Mucosa of descending colon (tissue), 3 donors: ENCODE measurements at regions not wholly inside any gene's neighbourhood (a gene's known extent, or its start where the extent isn't known, plus 50 kb on each side); places are given as distances from the start of the nearest gene placed in this dataset.
A peak's percentile ranks its signal among the peaks of the same experiment; 100 is the strongest.

Experiments used
- ATAC-seq: fragments of 200-7000 bp; cut with Tn5 transposase; one replicate; pipeline ENCODE4 v1.9.1; 2020; ENCODE audit warnings: mild to moderate bottlenecking, moderate library complexity
- DNase-seq, 3 donors: peaks; one replicate each; pipeline ENCODE4 v3.0.0-alpha.2; 2020
- H3K36me3 ChIP-seq: fragments of 200-600 bp; one replicate; pipeline ENCODE4 v1.8.0; 2021; ENCODE audit warnings: low read depth, mild to moderate bottlenecking
- H3K4me1 ChIP-seq: fragments of 200-600 bp; one replicate; pipeline ENCODE4 v1.8.0; 2021; ENCODE audit warnings: low read depth, mild to moderate bottlenecking
- H3K4me3 ChIP-seq: fragments of 200-600 bp; one replicate; pipeline ENCODE4 v1.8.0; 2021; ENCODE audit warnings: mild to moderate bottlenecking
- H3K9me3 ChIP-seq: fragments of 200-600 bp; one replicate; pipeline ENCODE4 v1.8.0; 2021; ENCODE audit warnings: mild to moderate bottlenecking
- intact Hi-C, 2 donors: fragments of 100-400 bp; cut with DNase I in 1 of 2; cut with micrococcal nuclease in 1 of 2; formaldehyde crosslinking; loops; one replicate each; pipeline versions ENCODE4 v1.11.0 to v1.11.1; 2022; cut with DNase I, micrococcal nuclease
- TF ChIP-seq, protein P1 (sequence below): fragments of 200-600 bp; IDR thresholded peaks from one replicate; pipeline ENCODE4 v1.8.0; 2022; ENCODE audit warnings: antibody characterized with exemption, mild to moderate bottlenecking
- donor health status: DM: no; HTN: no; CAD: no; lungs with moderate emphysema.
- donor health status: DM: no; HTN: no; CAD: no.
- donor health status: DM: no; HTN: yes; CAD: no.

DNA sequence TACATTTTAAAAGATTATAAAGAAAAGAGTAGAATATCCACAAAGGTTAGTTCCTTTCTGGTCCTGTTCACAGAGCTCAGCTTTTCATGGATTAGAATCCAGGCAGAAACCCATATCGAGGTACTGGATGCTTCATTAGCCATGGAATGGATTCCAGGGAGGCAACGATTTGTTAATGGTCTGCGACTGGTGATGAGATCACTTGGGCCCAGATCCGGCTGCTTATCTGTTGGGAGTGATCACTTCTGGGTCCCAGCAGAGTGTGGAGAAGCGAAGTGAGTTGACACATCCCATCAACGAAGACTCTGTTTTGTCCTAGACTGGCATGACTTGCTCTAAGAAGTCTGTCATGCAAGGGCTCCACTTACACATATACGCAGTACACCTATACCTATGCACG lies 165.8 kb downstream of the MAF start:
- no peak for ATAC-seq
- Histone ChIP-seq H3K4me3 (no peak overlapping the region), H3K9me3 (no peaks in the 10 kb centered on the region), H3K36me3 (no peaks in the 10 kb centered on the region), H3K4me1 (peaks cover 9% of the 10 kb centered on the region)
- TF ChIP-seq, protein P1, sequence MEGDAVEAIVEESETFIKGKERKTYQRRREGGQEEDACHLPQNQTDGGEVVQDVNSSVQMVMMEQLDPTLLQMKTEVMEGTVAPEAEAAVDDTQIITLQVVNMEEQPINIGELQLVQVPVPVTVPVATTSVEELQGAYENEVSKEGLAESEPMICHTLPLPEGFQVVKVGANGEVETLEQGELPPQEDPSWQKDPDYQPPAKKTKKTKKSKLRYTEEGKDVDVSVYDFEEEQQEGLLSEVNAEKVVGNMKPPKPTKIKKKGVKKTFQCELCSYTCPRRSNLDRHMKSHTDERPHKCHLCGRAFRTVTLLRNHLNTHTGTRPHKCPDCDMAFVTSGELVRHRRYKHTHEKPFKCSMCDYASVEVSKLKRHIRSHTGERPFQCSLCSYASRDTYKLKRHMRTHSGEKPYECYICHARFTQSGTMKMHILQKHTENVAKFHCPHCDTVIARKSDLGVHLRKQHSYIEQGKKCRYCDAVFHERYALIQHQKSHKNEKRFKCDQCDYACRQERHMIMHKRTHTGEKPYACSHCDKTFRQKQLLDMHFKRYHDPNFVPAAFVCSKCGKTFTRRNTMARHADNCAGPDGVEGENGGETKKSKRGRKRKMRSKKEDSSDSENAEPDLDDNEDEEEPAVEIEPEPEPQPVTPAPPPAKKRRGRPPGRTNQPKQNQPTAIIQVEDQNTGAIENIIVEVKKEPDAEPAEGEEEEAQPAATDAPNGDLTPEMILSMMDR, result no peak
- intact Hi-C loops, result no loop called here
- no peak for DNase-seq

DNA sequence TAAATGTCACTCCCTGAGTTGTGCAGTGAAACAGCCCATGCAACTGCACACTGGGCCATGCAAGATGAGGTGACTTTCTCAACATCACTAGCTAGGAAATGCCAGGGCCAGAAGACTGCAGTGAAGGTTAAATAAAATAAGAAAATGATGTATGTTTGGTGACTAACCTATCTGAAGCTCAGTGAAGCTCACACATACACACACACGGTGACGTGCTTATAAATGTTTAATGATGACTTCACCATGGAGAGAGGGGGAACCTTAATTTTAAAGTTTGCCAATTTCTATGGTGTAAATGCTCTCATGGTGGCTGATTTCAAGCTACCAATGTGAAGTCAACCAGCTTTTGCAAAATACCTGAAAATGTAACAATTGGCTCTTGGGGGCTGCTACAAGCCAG lies 166.4 kb downstream of the MAF start:
- Histone ChIP-seq H3K4me1 (peaks cover 9% of the 10 kb centered on the region), H3K4me3 (no peak overlapping the region), H3K36me3 (no peaks in the 10 kb centered on the region), H3K9me3 (no peaks in the 10 kb centered on the region)
- no peak for DNase-seq
- intact Hi-C loops, result no loop called here
- ATAC-seq, result no peak
- TF ChIP-seq, protein P1, result no peak

DNA sequence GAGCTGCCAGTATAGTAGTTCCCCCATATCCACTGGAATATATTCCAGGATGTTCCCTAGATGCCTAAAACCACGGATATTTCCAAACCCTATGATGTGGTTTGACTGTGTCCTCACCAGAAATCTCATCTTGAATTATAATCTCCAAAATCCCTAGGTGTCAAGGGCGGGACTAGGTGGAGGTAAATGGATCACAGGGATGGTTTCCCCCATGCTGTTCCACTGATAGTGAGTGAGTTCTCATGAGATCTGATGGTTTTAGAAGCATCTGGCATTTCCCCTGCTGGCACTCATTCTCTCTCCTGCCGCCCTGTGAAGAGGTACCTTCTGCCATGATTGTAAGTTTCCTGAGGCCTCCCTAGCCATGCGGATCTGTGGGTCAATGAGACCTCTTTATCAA lies 168.6 kb downstream of the MAF start:
- Histone ChIP-seq H3K4me3 (no peak overlapping the region), H3K9me3 (no peaks in the 10 kb centered on the region), H3K4me1 (peaks cover 9% of the 10 kb centered on the region), H3K36me3 (no peaks in the 10 kb centered on the region)
- DNase-seq, result no peak
- no peak for ATAC-seq
- intact Hi-C loops, result no loop called here
- TF ChIP-seq, protein P1, result no peak

DNA sequence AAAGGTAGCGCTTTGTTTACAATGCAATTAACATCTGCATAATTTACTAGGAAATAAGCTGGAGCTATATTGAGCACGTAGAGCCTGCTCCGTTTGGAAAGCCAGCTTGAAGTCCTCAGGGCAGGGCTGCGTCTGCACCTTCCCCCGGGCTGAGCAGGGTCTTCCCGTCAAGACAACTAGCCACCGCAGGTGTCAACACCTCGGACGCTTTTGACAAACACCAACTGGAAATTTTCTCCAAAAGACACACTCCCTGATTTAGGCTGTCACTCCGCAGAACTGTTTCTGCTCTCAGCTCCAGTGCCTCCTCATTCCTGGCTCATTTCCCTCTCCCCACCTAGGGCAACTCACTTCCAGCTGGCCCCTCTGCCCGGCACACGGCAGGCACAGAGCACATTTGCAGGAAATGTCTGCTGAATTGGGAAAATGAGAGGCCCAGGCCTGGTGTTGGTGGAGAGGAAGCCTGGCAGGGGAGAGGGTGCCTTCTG lies 170.3 kb downstream of the MAF start:
- Histone ChIP-seq H3K4me1 (peaks cover 9% of the 10 kb centered on the region), H3K4me3 (no peak overlapping the region), H3K9me3 (no peaks in the 10 kb centered on the region), H3K36me3 (no peaks in the 10 kb centered on the region)
- peak; percentile 84 for ATAC-seq
- peak in 1 of 3 donors; percentile 39 for DNase-seq
- intact Hi-C loops, result no loop called here
- TF ChIP-seq, protein P1, result no peak

DNA sequence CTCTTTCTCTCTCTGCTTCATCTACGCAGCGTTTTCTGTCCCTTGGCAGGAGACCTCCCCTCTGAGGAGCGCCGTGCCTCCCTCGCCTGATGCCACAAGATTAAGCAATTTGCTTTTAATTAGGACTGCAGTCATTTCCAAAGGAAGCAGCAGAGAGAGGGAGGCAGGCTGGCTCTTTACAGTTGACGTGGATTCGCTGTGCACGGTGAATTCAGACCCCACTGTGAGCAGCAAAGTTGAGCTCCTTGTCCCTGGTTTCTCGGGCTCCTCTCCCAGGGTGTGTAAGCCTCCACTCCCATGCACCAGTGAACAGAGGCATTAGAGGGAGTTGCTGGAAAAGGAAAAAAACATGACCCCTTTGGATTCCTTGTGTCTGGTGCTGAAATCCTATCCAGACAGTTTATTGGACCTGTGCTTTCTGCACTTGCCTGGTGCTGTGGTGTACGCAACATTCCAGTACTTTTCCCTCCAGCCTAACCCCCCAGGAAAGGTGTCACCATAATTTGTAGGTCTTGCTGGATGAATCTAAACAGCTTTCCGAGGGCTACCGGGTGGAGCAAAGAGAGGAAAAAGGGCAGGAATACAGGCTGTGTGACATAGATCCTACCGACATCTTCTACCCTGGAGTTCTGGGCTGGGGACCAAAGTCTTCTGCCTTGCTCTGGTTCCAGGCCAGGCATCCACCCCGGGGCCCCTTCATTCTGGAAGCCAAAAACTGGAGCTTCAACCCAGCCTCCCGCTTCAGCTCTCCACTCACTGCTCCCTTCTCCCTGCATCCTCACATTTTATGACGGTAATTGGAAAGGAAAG lies 171.0 kb downstream of the MAF start:
- ATAC-seq (no peak), DNase-seq (no peak)
- Histone ChIP-seq H3K9me3 (no peaks in the 10 kb centered on the region), H3K36me3 (no peaks in the 10 kb centered on the region), H3K4me3 (no peak overlapping the region), H3K4me1 (peaks cover 9% of the 10 kb centered on the region)
- intact Hi-C loops, result no loop called here
- TF ChIP-seq, protein P1, result no peak
